ENCODE measurements at regions not wholly inside any gene's neighbourhood (a gene's known extent, or its start where the extent isn't known, plus 50 kb on each side); places are given as distances from the start of the nearest gene placed in this dataset.

- TF ChIP-seq BACH1 (IDR thresholded peaks at IDR 0.05; ENCODE audit: low read length) (no peak), GTF2F1 (IDR thresholded peaks at IDR 0.05; ENCODE audit: borderline replicate concordance, low read depth, low read length) (no peak)
Observed at GRCh38 chrX:144494074-144494473, 610.2 kb downstream of the UBE2NL start (continued).

Data from H1 (cell line).